ENCODE measurements at regions not wholly inside any gene's neighbourhood (a gene's known extent, or its start where the extent isn't known, plus 50 kb on each side); places are given as distances from the start of the nearest gene placed in this dataset.
"Not testable (repeated sequence)": the region's sequence is repeated elsewhere in the genome, so short reads cannot be mapped to it uniquely, and the experiment has no call there.

- Histone ChIP-seq H3K27ac (ENCODE audit: control insufficient read depth, insufficient read depth, low read length) (no peak overlapping the region), H3K79me2 (ENCODE audit: control insufficient read depth, insufficient read depth, low read length) (no peaks in the 10 kb centered on the region), H3K9me1 (ENCODE audit: control insufficient read depth, extremely low read depth, insufficient read depth, low read length) (no peaks in the 10 kb centered on the region), H3K9ac (ENCODE audit: control insufficient read depth, extremely low read depth, insufficient read depth, low read length) (no peak overlapping the region), H4K20me1 (ENCODE audit: control insufficient read depth, extremely low read depth, insufficient read depth, low read length) (no peaks in the 10 kb centered on the region), H3K9me3 (ENCODE audit: control insufficient read depth, low read depth, low read length) (no peaks in the 10 kb centered on the region), H2AFZ (ENCODE audit: control insufficient read depth, low read length) (no peak overlapping the region), H3K4me2 (ENCODE audit: control insufficient read depth, extremely low read depth, insufficient read depth, low read depth, low read length) (no peak overlapping the region), H3K36me3 (ENCODE audit: control insufficient read depth in 2 of 2, extremely low read depth in 1 of 2, insufficient read depth in 2 of 2, low read length in 2 of 2) (no peaks in the 10 kb centered on the region), H3K4me3 (ENCODE audit: control insufficient read depth in 2 of 3, extremely low read depth in 1 of 3, insufficient read depth in 2 of 3, low read depth in 1 of 3, low read length in 3 of 3) (no peak overlapping the region), H3K27me3 (ENCODE audit: control insufficient read depth, extremely low read depth, insufficient read depth, low read length) (peaks cover 12% of the 10 kb centered on the region), H3K4me1 (ENCODE audit: control insufficient read depth, extremely low read depth, insufficient read depth, low read length) (no peaks in the 10 kb centered on the region)
- DNase-seq (ENCODE audit: low read depth, low spot score) (no peak), FAIRE-seq (no peak)
- no peak for TF ChIP-seq CTCF (optimal IDR thresholded peaks at IDR 0.05 in 1 of 3, IDR thresholded peaks at IDR 0.05 in 1 of 3, conservative IDR thresholded peaks at IDR 0.05 in 1 of 3; ENCODE audit: extremely low read depth in 1 of 3, insufficient read depth in 2 of 3, low read length in 3 of 3)
- TF ChIP-seq EZH2 (IDR thresholded peaks at IDR 0.05; ENCODE audit: low read length), result no peak
- dilution Hi-C loops (cut with MboI; ENCODE audit: extremely low pct_ligation_motif_present, low sequenced_read_pairs), result no loop called here
Observed at GRCh38 chr1:47689894-47690293, 252.1 kb downstream of the FOXD2 start.

DNA sequence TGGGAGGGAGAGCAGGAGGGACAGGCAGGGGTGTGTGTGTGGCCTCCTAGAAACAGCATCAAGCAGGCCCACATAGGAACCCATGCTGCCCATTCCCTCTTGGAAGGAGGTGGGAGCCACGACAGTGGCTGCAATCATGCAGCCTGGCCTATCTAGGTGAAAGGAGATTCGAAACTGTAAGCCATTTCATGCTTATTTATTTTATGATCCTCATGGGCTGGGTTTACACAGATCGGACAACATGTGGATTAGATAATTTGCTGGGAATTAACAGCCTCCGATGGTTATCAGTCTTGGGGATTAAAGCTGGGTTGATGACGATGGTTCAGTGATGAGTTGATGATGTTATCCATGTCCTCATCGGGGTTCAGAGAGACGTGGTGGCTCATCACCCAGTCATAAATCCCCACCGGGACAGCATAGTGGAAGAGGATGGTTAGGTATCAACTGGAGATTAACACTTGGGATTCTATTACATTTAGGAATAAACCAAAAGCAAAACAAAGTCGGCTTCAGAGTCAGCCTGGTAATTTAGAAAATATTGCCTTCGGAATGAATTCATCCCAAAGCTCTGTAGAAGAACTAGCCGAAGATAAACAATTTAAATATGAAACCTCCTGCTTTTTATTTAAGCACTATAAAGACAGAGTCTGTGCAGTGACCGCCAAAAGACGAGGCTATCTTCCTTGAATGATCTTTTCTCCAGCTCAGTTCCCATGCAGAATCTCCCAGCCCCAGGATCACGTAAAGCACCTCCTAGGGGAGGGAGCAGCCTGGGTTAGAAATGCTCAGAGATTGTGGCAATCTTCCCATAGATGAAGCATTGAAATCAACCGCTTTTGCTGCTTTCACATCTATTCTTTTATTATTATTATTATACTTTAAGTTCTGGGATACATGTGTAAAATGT lies 252.8 kb downstream of the FOXD2 start:
- no peaks in the 10 kb centered on the region for H3K9me3 ChIP-seq (ENCODE audit: control insufficient read depth, low read depth, low read length)
- no peak overlapping the region for H3K4me3 ChIP-seq (ENCODE audit: control insufficient read depth in 2 of 3, extremely low read depth in 1 of 3, insufficient read depth in 2 of 3, low read depth in 1 of 3, low read length in 3 of 3)
- no peaks in the 10 kb centered on the region for H4K20me1 ChIP-seq (ENCODE audit: control insufficient read depth, extremely low read depth, insufficient read depth, low read length)
- FAIRE-seq (no peak), DNase-seq (ENCODE audit: low read depth, low spot score) (no peak)
- no peaks in the 10 kb centered on the region for H3K4me1 ChIP-seq (ENCODE audit: control insufficient read depth, extremely low read depth, insufficient read depth, low read length)
- no peak overlapping the region for H3K4me2 ChIP-seq (ENCODE audit: control insufficient read depth, extremely low read depth, insufficient read depth, low read depth, low read length)
- no peak overlapping the region for H2AFZ ChIP-seq (ENCODE audit: control insufficient read depth, low read length)
- no peak overlapping the region for H3K9ac ChIP-seq (ENCODE audit: control insufficient read depth, extremely low read depth, insufficient read depth, low read length)
- H3K36me3 ChIP-seq (ENCODE audit: control insufficient read depth in 2 of 2, extremely low read depth in 1 of 2, insufficient read depth in 2 of 2, low read length in 2 of 2), result no peaks in the 10 kb centered on the region
- dilution Hi-C loops (cut with MboI; ENCODE audit: extremely low pct_ligation_motif_present, low sequenced_read_pairs), result no loop called here
- H3K27me3 ChIP-seq (ENCODE audit: control insufficient read depth, extremely low read depth, insufficient read depth, low read length), result peaks cover 12% of the 10 kb centered on the region
- no peaks in the 10 kb centered on the region for H3K9me1 ChIP-seq (ENCODE audit: control insufficient read depth, extremely low read depth, insufficient read depth, low read length)
- no peak for TF ChIP-seq CTCF (optimal IDR thresholded peaks at IDR 0.05 in 1 of 3, IDR thresholded peaks at IDR 0.05 in 1 of 3, conservative IDR thresholded peaks at IDR 0.05 in 1 of 3; ENCODE audit: extremely low read depth in 1 of 3, insufficient read depth in 2 of 3, low read length in 3 of 3)
- TF ChIP-seq EZH2 (IDR thresholded peaks at IDR 0.05; ENCODE audit: low read length), result no peak
- H3K79me2 ChIP-seq (ENCODE audit: control insufficient read depth, insufficient read depth, low read length), result no peaks in the 10 kb centered on the region
- no peak overlapping the region for H3K27ac ChIP-seq (ENCODE audit: control insufficient read depth, insufficient read depth, low read length)

DNA sequence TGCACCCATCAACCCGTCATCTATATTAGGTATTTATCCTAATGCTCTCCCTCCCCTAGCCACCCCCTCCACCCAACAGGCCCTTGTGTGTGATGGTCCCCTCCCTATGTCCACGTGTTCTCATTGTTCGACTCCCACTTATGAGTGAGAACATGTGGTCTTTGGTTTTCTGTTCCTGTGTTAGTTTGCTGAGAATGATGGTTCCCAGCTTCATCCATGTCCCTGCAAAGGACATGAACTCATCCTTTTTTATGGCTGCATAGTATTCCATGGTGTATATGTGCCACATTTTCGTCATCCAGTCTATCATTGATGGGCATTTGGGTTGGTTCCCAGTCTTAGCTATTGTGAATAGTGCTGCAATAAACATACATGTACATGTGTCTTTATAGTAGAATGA lies 253.4 kb downstream of the FOXD2 start:
- H4K20me1 ChIP-seq (ENCODE audit: control insufficient read depth, extremely low read depth, insufficient read depth, low read length); H3K36me3 ChIP-seq (ENCODE audit: control insufficient read depth in 2 of 2, extremely low read depth in 1 of 2, insufficient read depth in 2 of 2, low read length in 2 of 2); H3K79me2 ChIP-seq (ENCODE audit: control insufficient read depth, insufficient read depth, low read length); H3K4me1 ChIP-seq (ENCODE audit: control insufficient read depth, extremely low read depth, insufficient read depth, low read length); H2AFZ ChIP-seq (ENCODE audit: control insufficient read depth, low read length); H3K9ac ChIP-seq (ENCODE audit: control insufficient read depth, extremely low read depth, insufficient read depth, low read length); H3K4me2 ChIP-seq (ENCODE audit: control insufficient read depth, extremely low read depth, insufficient read depth, low read depth, low read length); dilution Hi-C loops (cut with MboI; ENCODE audit: extremely low pct_ligation_motif_present, low sequenced_read_pairs); DNase-seq (ENCODE audit: low read depth, low spot score); H3K27ac ChIP-seq (ENCODE audit: control insufficient read depth, insufficient read depth, low read length); FAIRE-seq; H3K9me3 ChIP-seq (ENCODE audit: control insufficient read depth, low read depth, low read length); H3K4me3 ChIP-seq (ENCODE audit: control insufficient read depth in 2 of 3, extremely low read depth in 1 of 3, insufficient read depth in 2 of 3, low read depth in 1 of 3, low read length in 3 of 3); H3K9me1 ChIP-seq (ENCODE audit: control insufficient read depth, extremely low read depth, insufficient read depth, low read length): not testable (repeated sequence)
- peaks cover 12% of the 10 kb centered on the region for H3K27me3 ChIP-seq (ENCODE audit: control insufficient read depth, extremely low read depth, insufficient read depth, low read length)
